Central memory CD8-positive, alpha-beta T cell (primary cell): ENCODE measurements at regions not wholly inside any gene's neighbourhood (a gene's known extent, or its start where the extent isn't known, plus 50 kb on each side); places are given as distances from the start of the nearest gene placed in this dataset.
"Not testable (repeated sequence)": the region's sequence is repeated elsewhere in the genome, so short reads cannot be mapped to it uniquely, and the experiment has no call there.

Experiments
- ATAC-seq: fragments of 150-1000 bp; cut with Tn5 transposase; replicated peaks from 2 replicates; pipeline ENCODE4 v1.10.0; 2022; ENCODE audit warnings: mild to moderate bottlenecking, moderate FRiP score, moderate number of reproducible peaks; ENCODE audit not compliant: poor library complexity, severe bottlenecking; ENCODE audit errors: extremely low read depth
- DNase-seq, 2 donors: peaks; one replicate each; pipeline ENCODE4 v3.0.0; 2021; ENCODE audit warnings: low spot score in 2 of 2
- H3K27ac Mint-ChIP-seq: one replicate; pipeline ENCODE4 v1.8.0; 2022; ENCODE audit warnings: low read depth, mild to moderate bottlenecking, moderate library complexity, mixed read lengths
- H3K27me3 Mint-ChIP-seq: one replicate; pipeline ENCODE4 v1.8.0; 2022; ENCODE audit warnings: mixed read lengths
- H3K36me3 Mint-ChIP-seq: one replicate; pipeline ENCODE4 v1.8.0; 2022; ENCODE audit warnings: mild to moderate bottlenecking, moderate library complexity, mixed read lengths; ENCODE audit not compliant: insufficient read depth
- H3K4me1 Mint-ChIP-seq: one replicate; pipeline ENCODE4 v1.8.0; 2022; ENCODE audit warnings: mixed read lengths
- H3K4me3 Mint-ChIP-seq: one replicate; pipeline ENCODE4 v1.8.0; 2022; ENCODE audit warnings: mild to moderate bottlenecking, moderate library complexity, mixed read lengths
- H3K9me3 Mint-ChIP-seq: one replicate; pipeline ENCODE4 v1.8.0; 2022; ENCODE audit warnings: mixed read lengths

- Mint-ChIP-seq H3K9me3 (no peaks in the 10 kb centered on the region), H3K36me3 (no peaks in the 10 kb centered on the region), H3K27ac (no peak overlapping the region), H3K27me3 (peaks cover 9% of the 10 kb centered on the region), H3K4me3 (no peak overlapping the region), H3K4me1 (no peaks in the 10 kb centered on the region)
- ATAC-seq (no peak), DNase-seq (no peak)
Measured at GRCh38 chr9:2420543-2420942, 201.0 kb upstream of the VLDLR start.

GRCh38 chr9:2424619-2425033 lies 197.0 kb upstream of the VLDLR start:
- Mint-ChIP-seq H3K4me1 (no peaks in the 10 kb centered on the region), H3K4me3 (no peak overlapping the region), H3K36me3 (no peaks in the 10 kb centered on the region), H3K27me3 (peaks cover 9% of the 10 kb centered on the region), H3K27ac (no peak overlapping the region), H3K9me3 (no peaks in the 10 kb centered on the region)
- DNase-seq: no peak
- no peak for ATAC-seq

GRCh38 chr9:2425676-2426075 lies 195.9 kb upstream of the VLDLR start:
- no peak for DNase-seq
- no peak overlapping the region for H3K27ac Mint-ChIP-seq
- H3K36me3 Mint-ChIP-seq: no peaks in the 10 kb centered on the region
- no peak for ATAC-seq
- H3K4me1 Mint-ChIP-seq: no peaks in the 10 kb centered on the region
- H3K9me3 Mint-ChIP-seq: no peaks in the 10 kb centered on the region
- H3K4me3 Mint-ChIP-seq: no peak overlapping the region
- H3K27me3 Mint-ChIP-seq: peaks cover 9% of the 10 kb centered on the region

- Mint-ChIP-seq H3K4me1 (no peaks in the 10 kb centered on the region), H3K36me3 (no peaks in the 10 kb centered on the region)
- no peak for DNase-seq
Measured at GRCh38 chr9:2427120-2427891, 194.3 kb upstream of the VLDLR start.

GRCh38 chr9:2439957-2440356 lies 181.6 kb upstream of the VLDLR start:
- DNase-seq: no peak
- no peaks in the 10 kb centered on the region for H3K4me1 Mint-ChIP-seq
- no peak overlapping the region for H3K27ac Mint-ChIP-seq
- no peak overlapping the region for H3K4me3 Mint-ChIP-seq
- H3K36me3 Mint-ChIP-seq: no peaks in the 10 kb centered on the region
- ATAC-seq: no peak
- peaks cover 31% of the 10 kb centered on the region for H3K9me3 Mint-ChIP-seq
- peaks cover 51% of the 10 kb centered on the region for H3K27me3 Mint-ChIP-seq

More at GRCh38 chr9:2427120-2427891, 194.3 kb upstream of the VLDLR start:
- H3K9me3 Mint-ChIP-seq: no peaks in the 10 kb centered on the region
- H3K4me3 Mint-ChIP-seq: no peak overlapping the region
- ATAC-seq: no peak
- no peak overlapping the region for H3K27ac Mint-ChIP-seq
- peaks cover under 1% of the 10 kb centered on the region for H3K27me3 Mint-ChIP-seq

- not testable (repeated sequence) for DNase-seq, H3K4me3 Mint-ChIP-seq, H3K4me1 Mint-ChIP-seq, H3K36me3 Mint-ChIP-seq, H3K27ac Mint-ChIP-seq, ATAC-seq
- H3K27me3 Mint-ChIP-seq: peaks cover 28% of the 10 kb centered on the region
- H3K9me3 Mint-ChIP-seq: peaks cover 19% of the 10 kb centered on the region
Measured at GRCh38 chr9:2443933-2444332, 177.7 kb upstream of the VLDLR start.

- DNase-seq (no peak), ATAC-seq (no peak)
- Mint-ChIP-seq H3K9me3 (peaks cover 5% of the 10 kb centered on the region), H3K4me3 (no peak overlapping the region), H3K4me1 (no peaks in the 10 kb centered on the region), H3K36me3 (no peaks in the 10 kb centered on the region), H3K27me3 (peaks cover 18% of the 10 kb centered on the region), H3K27ac (no peak overlapping the region)
Measured at GRCh38 chr9:2448193-2448738, 173.3 kb upstream of the VLDLR start.

GRCh38 chr9:2453106-2453505 lies 168.5 kb upstream of the VLDLR start:
- H3K9me3 Mint-ChIP-seq: no peaks in the 10 kb centered on the region
- no peak overlapping the region for H3K4me3 Mint-ChIP-seq
- DNase-seq: no peak
- H3K27ac Mint-ChIP-seq: no peak overlapping the region
- H3K4me1 Mint-ChIP-seq: no peaks in the 10 kb centered on the region
- H3K27me3 Mint-ChIP-seq: no peaks in the 10 kb centered on the region
- no peaks in the 10 kb centered on the region for H3K36me3 Mint-ChIP-seq
- ATAC-seq: no peak

GRCh38 chr9:2453701-2454100 lies 167.9 kb upstream of the VLDLR start:
- H3K4me1 Mint-ChIP-seq: no peaks in the 10 kb centered on the region
- H3K27me3 Mint-ChIP-seq: no peaks in the 10 kb centered on the region
- no peak overlapping the region for H3K27ac Mint-ChIP-seq

GRCh38 chr9:2459756-2460155 lies 161.8 kb upstream of the VLDLR start:
- no peak overlapping the region for H3K27ac Mint-ChIP-seq
- H3K4me1 Mint-ChIP-seq: no peaks in the 10 kb centered on the region
- ATAC-seq (no peak), DNase-seq (no peak)
- H3K36me3 Mint-ChIP-seq: no peaks in the 10 kb centered on the region
- peaks cover 5% of the 10 kb centered on the region for H3K9me3 Mint-ChIP-seq
- H3K4me3 Mint-ChIP-seq: no peak overlapping the region
- H3K27me3 Mint-ChIP-seq: peaks cover 18% of the 10 kb centered on the region

More at GRCh38 chr9:2453701-2454100, 167.9 kb upstream of the VLDLR start:
- Mint-ChIP-seq H3K36me3 (no peaks in the 10 kb centered on the region), H3K4me3 (no peak overlapping the region), H3K9me3 (no peaks in the 10 kb centered on the region)
- DNase-seq: no peak
- no peak for ATAC-seq

GRCh38 chr9:2461892-2462291 lies 159.7 kb upstream of the VLDLR start:
- H3K27ac Mint-ChIP-seq: no peak overlapping the region
- peaks cover 6% of the 10 kb centered on the region for H3K9me3 Mint-ChIP-seq
- no peak overlapping the region for H3K4me3 Mint-ChIP-seq
- no peak for DNase-seq
- H3K36me3 Mint-ChIP-seq: no peaks in the 10 kb centered on the region
- no peak for ATAC-seq
- peaks cover 25% of the 10 kb centered on the region for H3K27me3 Mint-ChIP-seq
- H3K4me1 Mint-ChIP-seq: no peaks in the 10 kb centered on the region

GRCh38 chr9:2464624-2465023 lies 157.0 kb upstream of the VLDLR start:
- no peaks in the 10 kb centered on the region for H3K4me1 Mint-ChIP-seq
- H3K27ac Mint-ChIP-seq: no peak overlapping the region
- H3K4me3 Mint-ChIP-seq: no peak overlapping the region
- peaks cover 6% of the 10 kb centered on the region for H3K9me3 Mint-ChIP-seq
- peaks cover 46% of the 10 kb centered on the region for H3K27me3 Mint-ChIP-seq
- ATAC-seq: no peak
- H3K36me3 Mint-ChIP-seq: no peaks in the 10 kb centered on the region
- no peak for DNase-seq

GRCh38 chr9:2465516-2465915 lies 156.1 kb upstream of the VLDLR start:
- H3K27me3 Mint-ChIP-seq: peaks cover 43% of the 10 kb centered on the region
- no peak overlapping the region for H3K4me3 Mint-ChIP-seq
- H3K36me3 Mint-ChIP-seq: no peaks in the 10 kb centered on the region
- ATAC-seq (no peak), DNase-seq (no peak)
- no peak overlapping the region for H3K27ac Mint-ChIP-seq
- peaks cover 6% of the 10 kb centered on the region for H3K9me3 Mint-ChIP-seq
- no peaks in the 10 kb centered on the region for H3K4me1 Mint-ChIP-seq
